ENCODE measurements at regions not wholly inside any gene's neighbourhood (a gene's known extent, or its start where the extent isn't known, plus 50 kb on each side); places are given as distances from the start of the nearest gene placed in this dataset.

DNA sequence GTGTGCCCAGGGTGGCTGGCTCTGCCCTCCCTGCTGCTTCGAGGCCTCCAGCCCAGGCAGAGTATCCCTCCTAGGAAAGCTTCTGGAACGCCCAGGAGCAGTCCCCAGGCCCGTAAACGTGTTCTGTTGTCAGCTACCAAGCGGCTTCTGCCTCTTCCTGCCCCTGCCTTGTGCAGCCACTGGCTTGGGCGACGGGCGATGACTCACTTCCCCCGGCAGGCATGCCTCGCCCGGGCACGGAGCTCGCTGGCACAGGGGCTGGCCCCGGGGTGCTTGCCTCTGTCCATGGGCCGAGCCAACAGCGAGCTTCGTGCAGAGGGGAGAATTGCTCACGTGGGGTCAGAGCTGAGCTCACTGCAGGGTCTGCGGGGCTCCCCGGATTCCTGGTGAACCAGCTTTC lies 86.7 kb upstream of the THBS2 start:
- Mint-ChIP-seq H3K27me3 (ENCODE audit: unreplicated experiment) (peaks cover 7% of the 10 kb centered on the region), H3K36me3 (ENCODE audit: unreplicated experiment) (no peaks in the 10 kb centered on the region), H3K27ac (ENCODE audit: unreplicated experiment) (no peak overlapping the region), H3K4me1 (ENCODE audit: unreplicated experiment) (peaks cover 21% of the 10 kb centered on the region), H3K4me3 (ENCODE audit: unreplicated experiment) (no peak overlapping the region), H3K9me3 (ENCODE audit: unreplicated experiment) (no peaks in the 10 kb centered on the region)
- no peak for DNase-seq (ENCODE audit: extremely low spot score, unreplicated experiment)
- TF ChIP-seq CTCF (IDR thresholded peaks at IDR 0.05) = no peak

GRCh38 chr6:169339731-169340309 lies 86.2 kb upstream of the THBS2 start:
- no peak for TF ChIP-seq CTCF (IDR thresholded peaks at IDR 0.05)
- H3K9me3 Mint-ChIP-seq (ENCODE audit: unreplicated experiment) = no peaks in the 10 kb centered on the region
- peaks cover 10% of the 10 kb centered on the region for H3K27me3 Mint-ChIP-seq (ENCODE audit: unreplicated experiment)
- H3K4me3 Mint-ChIP-seq (ENCODE audit: unreplicated experiment) = no peak overlapping the region
- no peak overlapping the region for H3K27ac Mint-ChIP-seq (ENCODE audit: unreplicated experiment)
- no peak for DNase-seq (ENCODE audit: extremely low spot score, unreplicated experiment)
- H3K36me3 Mint-ChIP-seq (ENCODE audit: unreplicated experiment) = no peaks in the 10 kb centered on the region
- H3K4me1 Mint-ChIP-seq (ENCODE audit: unreplicated experiment) = peaks cover 15% of the 10 kb centered on the region

DNA sequence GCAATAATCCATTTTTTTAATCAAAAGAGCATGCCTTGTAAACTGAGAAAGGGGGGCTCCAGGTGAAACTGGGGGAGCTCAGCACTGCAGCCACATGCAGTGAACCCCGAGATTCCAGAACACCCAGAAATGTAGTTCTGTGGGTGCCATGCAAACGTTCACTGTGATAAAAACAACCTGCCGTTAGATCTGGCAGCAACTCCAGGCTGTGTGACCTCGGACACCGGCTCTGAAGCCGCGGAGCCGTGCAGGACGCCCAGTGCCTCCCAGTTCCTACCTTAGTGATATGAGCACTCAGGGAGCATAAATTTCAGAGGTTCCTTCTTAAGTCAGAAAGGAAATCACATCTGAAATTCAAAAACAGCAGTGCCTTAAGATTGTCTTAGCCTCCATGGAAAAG lies 85.4 kb upstream of the THBS2 start:
- H3K4me1 Mint-ChIP-seq (ENCODE audit: unreplicated experiment) = peaks cover 7% of the 10 kb centered on the region
- no peaks in the 10 kb centered on the region for H3K36me3 Mint-ChIP-seq (ENCODE audit: unreplicated experiment)
- H3K27ac Mint-ChIP-seq (ENCODE audit: unreplicated experiment) = no peak overlapping the region
- H3K27me3 Mint-ChIP-seq (ENCODE audit: unreplicated experiment) = peaks cover 16% of the 10 kb centered on the region
- no peak overlapping the region for H3K4me3 Mint-ChIP-seq (ENCODE audit: unreplicated experiment)
- TF ChIP-seq CTCF (IDR thresholded peaks at IDR 0.05) = no peak
- DNase-seq (ENCODE audit: extremely low spot score, unreplicated experiment) = no peak
- no peaks in the 10 kb centered on the region for H3K9me3 Mint-ChIP-seq (ENCODE audit: unreplicated experiment)

GRCh38 chr6:169337886-169338445 lies 84.3 kb upstream of the THBS2 start:
- H3K36me3 Mint-ChIP-seq (ENCODE audit: unreplicated experiment) = no peaks in the 10 kb centered on the region
- TF ChIP-seq CTCF (IDR thresholded peaks at IDR 0.05) = no peak
- no peak overlapping the region for H3K4me3 Mint-ChIP-seq (ENCODE audit: unreplicated experiment)
- H3K9me3 Mint-ChIP-seq (ENCODE audit: unreplicated experiment) = no peaks in the 10 kb centered on the region
- H3K27ac Mint-ChIP-seq (ENCODE audit: unreplicated experiment) = no peak overlapping the region
- no peak for DNase-seq (ENCODE audit: extremely low spot score, unreplicated experiment)
- H3K4me1 Mint-ChIP-seq (ENCODE audit: unreplicated experiment) = no peaks in the 10 kb centered on the region
- peaks cover 25% of the 10 kb centered on the region for H3K27me3 Mint-ChIP-seq (ENCODE audit: unreplicated experiment)

DNA sequence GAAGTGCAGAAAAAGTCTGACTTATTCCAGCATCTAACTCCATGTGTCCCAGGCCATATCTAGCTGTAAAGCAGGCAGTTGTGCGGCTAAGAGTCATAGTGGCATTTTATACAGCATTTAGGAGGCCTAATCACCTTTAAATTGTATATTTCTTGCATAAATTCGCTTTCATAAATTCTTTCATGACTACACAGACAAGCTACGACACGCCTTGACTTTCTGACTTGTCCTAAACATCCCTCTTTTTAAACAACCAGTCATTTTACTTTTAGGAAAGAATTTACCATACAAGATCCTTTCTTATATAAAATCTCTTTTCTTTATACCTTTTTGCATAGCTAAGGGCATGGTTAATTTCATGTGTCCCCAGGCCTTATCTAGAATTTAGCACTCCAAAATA lies 81.7 kb upstream of the THBS2 start:
- no peak for TF ChIP-seq CTCF (IDR thresholded peaks at IDR 0.05)
- H3K4me3 Mint-ChIP-seq (ENCODE audit: unreplicated experiment) = no peak overlapping the region
- no peaks in the 10 kb centered on the region for H3K36me3 Mint-ChIP-seq (ENCODE audit: unreplicated experiment)
- peaks cover 36% of the 10 kb centered on the region for H3K27me3 Mint-ChIP-seq (ENCODE audit: unreplicated experiment)
- peaks cover 4% of the 10 kb centered on the region for H3K4me1 Mint-ChIP-seq (ENCODE audit: unreplicated experiment)
- no peak overlapping the region for H3K27ac Mint-ChIP-seq (ENCODE audit: unreplicated experiment)
- no peak for DNase-seq (ENCODE audit: extremely low spot score, unreplicated experiment)
- no peaks in the 10 kb centered on the region for H3K9me3 Mint-ChIP-seq (ENCODE audit: unreplicated experiment)

Data from osteocyte (in vitro differentiated cells).